ENCODE measurements at regions not wholly inside any gene's neighbourhood (a gene's known extent, or its start where the extent isn't known, plus 50 kb on each side); places are given as distances from the start of the nearest gene placed in this dataset.
"Not testable (repeated sequence)": the region's sequence is repeated elsewhere in the genome, so short reads cannot be mapped to it uniquely, and the experiment has no call there.

DNA sequence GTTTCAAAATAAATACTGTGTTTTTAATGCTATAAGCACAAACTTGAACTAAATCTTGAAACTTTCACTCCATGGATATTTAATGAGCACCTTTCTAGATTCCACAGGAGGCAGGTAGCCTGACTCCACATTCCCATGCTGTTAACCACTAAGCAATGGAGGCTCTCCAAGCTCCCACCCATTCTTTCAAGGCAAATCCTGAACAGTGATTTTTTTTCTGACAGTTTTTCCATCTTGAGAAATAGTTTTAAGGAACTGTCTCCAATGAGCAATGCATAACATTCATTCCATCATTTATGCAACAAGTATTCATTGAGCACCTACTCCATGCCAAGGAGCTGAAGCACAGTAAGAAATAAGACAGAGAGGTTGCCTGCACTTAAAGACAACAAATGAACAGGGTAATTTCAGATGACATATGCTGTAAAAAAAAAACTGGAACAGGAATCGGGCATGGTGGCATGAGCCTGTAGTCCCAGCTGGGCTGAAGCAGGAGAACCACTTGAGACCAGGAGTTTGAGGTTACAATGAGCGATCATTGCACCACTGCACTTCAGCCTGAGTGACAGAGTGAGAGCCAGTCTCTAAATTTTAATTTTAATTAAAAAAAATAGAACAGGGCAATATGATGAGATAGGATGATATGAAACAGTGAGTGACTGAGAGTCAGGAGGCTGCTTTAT is 102.3 kb upstream of the CPSF6 start:
- FAIRE-seq: no peak

- FAIRE-seq: no peak
These were observed 98.3 kb upstream of the CPSF6 start for GRCh38 chr12:69141074-69141473.

DNA sequence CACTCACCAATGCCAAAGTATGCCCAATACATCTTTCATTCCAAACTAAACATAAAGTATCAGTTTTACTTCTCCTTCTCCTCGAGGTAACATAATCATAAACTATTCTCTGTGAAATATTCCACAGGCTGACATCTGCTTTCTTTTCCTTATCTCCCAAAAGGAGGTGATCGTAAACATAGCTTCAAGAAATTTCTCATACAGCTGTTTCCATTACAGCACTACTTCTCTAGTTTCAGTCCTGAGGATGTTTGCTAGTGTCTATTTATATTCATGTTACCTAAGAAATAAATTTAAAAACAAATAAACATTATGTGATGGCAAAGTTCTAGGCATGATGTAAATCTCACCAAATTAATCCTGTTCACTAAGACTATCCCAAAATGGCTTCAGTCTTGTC is 90.1 kb upstream of the CPSF6 start:
- FAIRE-seq: no peak

DNA sequence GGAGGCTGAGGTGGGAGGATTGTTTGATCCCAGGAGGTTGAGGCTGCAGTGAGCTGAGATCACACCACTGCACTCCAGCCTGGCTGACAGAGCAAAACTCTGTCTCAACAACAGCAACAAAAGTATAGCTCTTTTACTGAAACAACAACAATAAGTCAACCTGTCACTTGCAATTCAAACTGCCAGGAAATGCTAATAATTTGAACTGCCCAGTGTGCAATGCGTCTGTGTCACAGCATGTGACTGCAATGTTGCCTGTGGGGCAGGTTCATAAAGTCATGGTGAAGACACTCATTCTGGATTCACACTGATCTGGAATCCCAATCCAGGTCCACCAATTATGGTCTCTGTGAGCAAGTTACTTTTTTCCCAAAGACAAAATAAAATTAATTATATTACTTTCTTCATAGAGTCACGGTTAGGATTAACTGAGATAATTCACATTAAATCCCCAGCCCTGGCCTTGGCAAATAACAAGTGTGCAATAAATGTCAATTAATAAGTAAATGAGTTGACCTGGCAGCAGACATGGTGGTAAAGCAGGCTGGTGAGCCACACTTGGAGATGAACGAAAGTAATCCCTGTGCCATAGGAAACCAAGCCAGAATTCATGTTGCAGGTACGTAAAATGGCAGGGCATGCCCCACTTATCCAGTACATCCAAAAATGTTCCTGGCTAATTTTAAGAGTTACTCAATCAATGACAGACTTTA is 89.1 kb upstream of the CPSF6 start:
- no peak for FAIRE-seq

- no peak for FAIRE-seq
These were observed 88.6 kb upstream of the CPSF6 start for GRCh38 chr12:69150796-69151127.

DNA sequence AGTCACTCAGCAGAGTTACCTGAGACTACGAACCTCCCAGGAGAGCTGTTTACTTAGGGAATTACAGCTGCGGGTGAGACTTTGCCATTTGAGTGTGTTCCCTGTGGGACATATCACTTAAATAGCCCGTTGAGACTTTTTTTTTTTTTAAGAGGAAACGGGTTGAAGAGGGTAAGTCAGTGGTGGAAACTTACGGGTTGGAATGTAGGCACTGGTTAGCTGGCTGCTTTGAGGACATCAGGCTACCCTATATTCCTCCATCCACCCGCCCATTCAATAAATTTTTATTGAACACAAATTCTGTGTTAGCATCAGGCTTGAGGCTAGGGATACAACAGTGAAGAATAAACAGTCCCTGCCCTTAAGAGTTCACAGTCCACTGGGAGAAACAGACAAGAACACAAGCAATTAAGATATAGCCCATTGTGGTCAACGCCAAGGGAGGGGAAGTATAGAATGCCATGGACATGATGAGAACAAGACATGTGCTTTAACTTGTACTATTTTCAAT is 88.1 kb upstream of the CPSF6 start:
- FAIRE-seq: no peak

GRCh38 chr12:69154585-69155363 is 84.6 kb upstream of the CPSF6 start:
- FAIRE-seq: peak; percentile 34

GRCh38 chr12:69157023-69157655 is 82.2 kb upstream of the CPSF6 start:
- no peak for FAIRE-seq

- no peak for FAIRE-seq
These were observed 77.5 kb upstream of the CPSF6 start for GRCh38 chr12:69161829-69162228.

GRCh38 chr12:69163681-69164362 is 75.5 kb upstream of the CPSF6 start:
- FAIRE-seq: no peak

- no peak for FAIRE-seq
These were observed 71.7 kb upstream of the CPSF6 start for GRCh38 chr12:69167648-69168165.

DNA sequence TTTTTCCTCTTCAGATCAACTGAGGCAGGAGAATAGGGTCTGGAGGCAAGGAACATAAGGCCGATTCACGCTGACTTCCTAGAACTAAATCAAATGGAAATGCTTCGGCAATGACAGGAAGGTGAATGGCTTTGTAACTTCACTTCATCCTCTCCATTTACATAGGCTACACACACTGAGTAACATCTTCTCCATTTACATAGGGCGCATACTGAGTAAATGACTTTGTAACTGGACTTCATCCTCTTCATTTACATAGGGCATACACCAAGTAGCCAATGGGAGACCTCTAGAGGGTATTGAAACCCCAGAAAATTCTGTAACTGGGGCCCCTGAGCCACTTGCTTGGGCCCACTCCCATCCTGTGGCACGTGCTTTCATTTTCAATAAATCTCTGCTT is 71.0 kb upstream of the CPSF6 start:
- FAIRE-seq: no peak

DNA sequence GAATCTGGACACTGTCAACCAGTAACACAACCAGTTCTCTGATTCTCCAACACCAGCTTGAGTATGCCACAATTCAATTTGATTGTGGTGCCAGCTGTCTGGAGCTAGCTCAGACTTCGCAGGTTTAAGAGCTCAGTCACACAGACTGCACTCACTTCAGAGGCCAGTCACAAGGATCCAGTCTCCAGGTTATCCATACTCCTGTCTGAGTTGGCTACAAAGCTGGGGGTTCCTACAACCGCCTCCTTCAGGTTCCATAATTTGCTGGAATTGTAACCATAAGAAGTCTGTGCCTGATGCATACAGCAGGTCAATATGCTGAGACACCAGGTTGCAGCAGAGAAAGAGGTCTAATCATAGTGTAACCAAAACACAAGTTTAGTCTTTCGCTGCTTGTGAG is 70.5 kb upstream of the CPSF6 start:
- no peak for FAIRE-seq

DNA sequence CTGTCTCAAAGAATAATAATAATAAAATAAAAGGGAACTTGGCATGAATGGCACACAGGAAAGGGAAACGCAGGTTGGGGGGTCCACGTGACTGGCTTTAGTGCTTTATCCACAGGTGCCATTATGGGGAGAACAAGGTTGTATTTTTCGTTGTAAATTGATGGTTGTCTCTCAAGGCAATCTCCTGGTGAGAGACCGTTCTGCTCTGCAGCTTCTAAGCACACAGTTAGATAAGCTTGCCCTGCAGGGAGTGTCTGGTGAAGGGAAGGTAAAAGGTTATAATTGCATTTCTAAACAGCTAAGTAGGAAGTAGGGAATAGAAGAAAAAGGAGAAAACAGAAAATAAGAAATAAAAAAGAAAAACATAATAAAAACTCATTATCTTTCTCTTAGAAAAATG is 69.1 kb upstream of the CPSF6 start:
- no peak for FAIRE-seq

DNA sequence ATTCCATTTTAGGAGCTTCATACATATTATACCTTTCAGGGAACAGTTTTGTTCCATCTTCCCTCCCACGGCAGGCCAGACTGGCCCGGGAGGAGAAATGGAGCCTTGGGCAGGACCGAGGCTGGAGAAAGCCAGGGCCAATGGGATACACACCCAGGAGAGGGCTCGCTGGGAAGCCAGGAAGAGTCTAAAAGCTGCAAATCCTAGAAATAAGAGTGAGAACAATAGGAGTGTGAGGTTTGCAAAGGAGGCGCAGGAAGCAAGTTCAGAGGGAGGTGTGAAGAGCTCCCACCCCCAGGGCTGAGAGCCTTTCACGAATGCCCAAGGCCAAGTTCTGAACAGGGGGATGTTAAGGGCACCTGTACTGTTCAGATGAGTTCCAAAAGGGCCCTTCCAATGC is 67.5 kb upstream of the CPSF6 start:
- no peak for FAIRE-seq

GRCh38 chr12:69172491-69172890 is 66.9 kb upstream of the CPSF6 start:
- no peak for FAIRE-seq

GRCh38 chr12:69173368-69173767 is 66.0 kb upstream of the CPSF6 start:
- FAIRE-seq: no peak

GRCh38 chr12:69179786-69180185 is 59.6 kb upstream of the CPSF6 start:
- FAIRE-seq: no peak

GRCh38 chr12:69187572-69187971 is 51.8 kb upstream of the CPSF6 start:
- FAIRE-seq: not testable (repeated sequence)

DNA sequence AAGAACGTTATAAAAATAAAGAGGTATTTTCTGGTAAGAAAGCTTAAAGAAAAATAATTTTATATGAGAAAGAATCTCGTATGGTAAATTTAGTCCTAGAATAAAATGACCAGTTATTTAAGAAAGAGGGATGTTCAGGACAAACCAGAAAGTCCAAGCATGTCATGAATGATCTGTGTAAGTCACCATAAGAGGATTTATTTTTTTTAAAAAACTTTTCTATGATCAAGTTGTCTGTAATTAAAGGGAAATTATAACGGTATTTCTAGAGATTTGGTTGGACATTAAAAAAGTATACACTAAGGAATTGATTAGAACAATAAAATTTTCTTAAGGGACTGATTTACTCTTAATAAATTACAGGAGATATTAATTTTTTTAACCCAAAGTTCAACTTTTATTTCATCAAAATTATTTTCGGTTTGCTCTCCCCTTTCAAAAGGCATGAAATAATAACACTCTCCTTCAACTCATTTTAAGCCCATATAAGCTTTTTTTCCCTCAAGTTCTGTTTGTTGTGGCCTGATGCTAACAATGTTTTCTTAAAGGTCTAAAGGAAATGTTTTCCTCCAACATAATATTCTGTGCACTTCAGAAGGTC is 49.9 kb upstream of the CPSF6 start:
- FAIRE-seq: peak; percentile 65
